ENCODE measurements at regions not wholly inside any gene's neighbourhood (a gene's known extent, or its start where the extent isn't known, plus 50 kb on each side); places are given as distances from the start of the nearest gene placed in this dataset.
"Not testable (repeated sequence)": the region's sequence is repeated elsewhere in the genome, so short reads cannot be mapped to it uniquely, and the experiment has no call there.

- ATAC-seq (no peak), DNase-seq (no peak)
These were observed 52.6 kb upstream of the JUN start for GRCh38 chr1:58836408-58836807.

DNA sequence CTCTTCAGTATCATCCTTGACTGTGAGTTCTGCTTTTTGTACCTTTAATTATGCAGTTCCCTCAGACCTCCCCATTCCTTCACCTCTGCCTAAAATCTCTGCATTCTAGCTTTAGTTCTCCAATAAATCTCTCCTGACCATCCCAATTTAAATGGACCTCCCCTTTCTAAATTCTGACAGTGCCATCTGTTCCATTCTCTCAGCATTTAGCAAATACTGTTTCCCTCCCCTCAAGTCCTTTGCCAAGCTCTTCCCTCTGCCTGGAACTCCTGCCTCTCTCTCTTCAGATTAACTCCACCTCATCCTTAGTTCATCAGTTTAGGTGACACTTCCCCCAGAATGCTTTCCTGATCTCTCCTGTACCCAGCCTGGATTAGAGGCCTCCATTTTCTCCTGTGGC is 54.0 kb upstream of the JUN start:
- ATAC-seq (no peak), DNase-seq (no peak)

- no peak for ATAC-seq
- DNase-seq, result no peak
These were observed 55.4 kb upstream of the JUN start for GRCh38 chr1:58839147-58839795.

DNA sequence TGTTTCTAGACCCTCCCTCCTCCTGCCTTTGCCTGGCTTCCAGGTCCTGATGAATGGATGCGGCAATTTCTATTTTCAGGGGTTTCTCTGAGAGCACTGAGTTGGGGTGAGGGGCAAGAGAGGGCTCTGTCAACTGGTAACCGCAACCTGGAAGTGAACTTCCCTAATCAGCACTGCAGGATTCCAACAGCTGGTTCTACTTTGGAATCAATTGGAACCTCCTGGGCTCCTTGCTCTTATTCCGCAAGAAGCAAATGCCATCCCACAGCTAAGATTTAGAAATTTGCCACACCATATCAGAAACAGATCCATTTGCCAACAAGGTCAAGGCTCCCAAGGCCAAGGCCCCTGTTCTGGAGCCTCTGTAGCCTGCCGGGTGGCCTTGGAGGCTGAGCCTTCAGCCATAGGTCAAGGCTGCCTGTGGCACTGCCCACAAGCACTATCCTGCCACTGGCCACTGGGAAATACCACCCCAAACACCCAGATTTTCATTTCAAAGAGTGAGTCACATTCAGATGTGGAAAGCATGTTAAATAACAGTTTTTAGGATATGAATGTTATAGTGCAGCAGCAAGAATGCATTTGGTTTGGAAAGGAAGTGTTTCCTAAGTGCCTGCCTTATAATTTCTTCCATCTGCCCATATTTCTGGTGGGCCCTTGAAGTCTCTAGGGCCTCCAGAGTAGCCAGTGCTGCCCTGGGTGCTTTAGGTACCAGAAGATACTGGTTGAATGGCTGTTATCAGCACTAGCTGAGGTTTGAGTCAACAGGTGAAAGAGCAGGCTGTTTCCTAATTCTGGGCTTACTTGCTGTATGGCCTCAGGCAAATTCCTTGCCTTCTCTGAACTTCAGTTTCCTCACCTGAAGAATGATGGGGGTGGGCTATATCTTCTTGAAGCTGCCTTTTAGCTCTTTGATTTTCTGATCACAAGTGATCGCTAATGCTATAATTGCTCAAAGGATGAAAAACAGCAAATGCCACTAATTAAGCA is 56.3 kb upstream of the JUN start:
- ATAC-seq (no peak), DNase-seq (no peak)

GRCh38 chr1:58841455-58841854 is 57.6 kb upstream of the JUN start:
- DNase-seq (no peak), ATAC-seq (no peak)

GRCh38 chr1:58842941-58843340 is 59.1 kb upstream of the JUN start:
- ATAC-seq (no peak), DNase-seq (no peak)

DNA sequence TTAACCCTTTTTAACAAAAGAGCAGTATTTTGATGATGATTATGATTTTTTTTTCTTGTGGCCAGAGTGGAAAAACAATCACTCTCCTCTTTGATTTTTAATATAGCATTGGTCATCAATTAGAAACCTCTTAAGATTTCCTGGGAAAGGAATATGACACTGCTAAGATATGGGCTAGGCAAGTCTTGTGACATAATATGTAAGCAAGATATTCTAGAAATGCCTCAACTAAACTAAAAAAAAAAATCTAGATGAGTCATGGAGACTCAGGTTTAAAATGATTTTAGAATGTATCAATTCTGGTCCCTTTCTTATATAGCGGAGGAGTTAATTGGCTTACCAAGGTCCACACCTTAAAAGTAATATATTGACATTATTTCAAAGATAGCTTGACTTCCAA is 60.3 kb upstream of the JUN start:
- DNase-seq (no peak), ATAC-seq (no peak)

- ATAC-seq, result no peak
These were observed 62.1 kb upstream of the JUN start for GRCh38 chr1:58845942-58846341.

DNA sequence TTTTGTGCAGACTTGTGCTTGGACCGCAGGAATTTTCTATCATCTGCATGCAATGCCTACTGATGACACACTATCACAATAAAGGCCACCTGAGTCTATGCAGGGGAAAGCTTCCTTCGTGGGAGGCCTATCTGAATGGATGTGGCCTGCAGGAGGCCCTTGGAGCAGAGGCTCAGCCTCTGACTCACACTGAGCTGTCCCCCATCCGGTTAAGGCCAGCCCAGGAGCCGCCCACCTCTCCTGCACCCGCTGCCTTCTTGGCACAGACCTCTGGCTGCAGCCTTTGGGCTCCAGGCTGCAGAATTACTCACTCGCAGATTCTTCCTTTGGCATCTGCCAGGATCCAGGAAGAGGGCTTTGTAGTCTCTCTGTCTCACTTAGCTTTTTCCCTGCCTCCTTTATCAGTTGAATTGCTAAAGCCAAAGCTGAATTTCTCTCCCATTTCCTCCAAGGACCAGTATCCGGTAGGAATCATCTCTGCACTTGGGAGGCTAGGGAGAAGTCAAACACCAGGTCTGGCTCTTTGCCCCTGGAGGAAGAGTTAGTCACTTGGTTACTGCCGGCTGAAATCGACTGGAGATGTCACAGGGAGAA is 65.1 kb upstream of the JUN start:
- peak; percentile 90 for ATAC-seq
- DNase-seq, result peak; percentile 34

More at GRCh38 chr1:58845942-58846341, 62.1 kb upstream of the JUN start:
- no peak for DNase-seq

GRCh38 chr1:58849551-58849950 is 65.7 kb upstream of the JUN start:
- no peak for ATAC-seq

DNA sequence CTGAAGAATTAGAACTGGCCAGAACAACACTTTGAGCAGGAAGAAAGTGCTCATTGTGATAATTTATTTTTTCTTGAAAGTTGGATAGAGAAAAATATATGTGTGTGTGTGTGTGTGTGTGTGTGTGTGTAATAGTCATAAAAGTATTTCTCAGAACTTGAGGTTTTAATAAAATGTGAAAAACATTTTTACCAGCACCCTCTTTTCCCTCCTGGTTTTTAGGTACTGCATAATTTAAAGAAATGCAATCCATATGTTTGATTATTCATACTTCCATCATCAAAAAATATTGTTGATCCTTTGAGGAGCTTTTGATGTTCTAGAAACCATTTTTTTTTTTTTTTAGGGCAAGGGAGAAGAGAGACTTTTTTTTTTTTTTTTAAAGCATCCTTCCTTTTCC is 66.8 kb upstream of the JUN start:
- DNase-seq (no peak), ATAC-seq (no peak)

More at GRCh38 chr1:58849551-58849950, 65.7 kb upstream of the JUN start:
- no peak for DNase-seq

GRCh38 chr1:58852731-58853485 is 69.1 kb upstream of the JUN start:
- DNase-seq (no peak), ATAC-seq (no peak)

GRCh38 chr1:58854576-58854975 is 70.7 kb upstream of the JUN start:
- no peak for DNase-seq

GRCh38 chr1:58855274-58856165 is 71.7 kb upstream of the JUN start:
- no peak for ATAC-seq
- DNase-seq, result no peak

More at GRCh38 chr1:58854576-58854975, 70.7 kb upstream of the JUN start:
- ATAC-seq, result no peak

GRCh38 chr1:58856281-58856680 is 72.4 kb upstream of the JUN start:
- ATAC-seq, DNase-seq: not testable (repeated sequence)

- ATAC-seq, result peak; percentile 74
- peak; percentile 17 for DNase-seq
These were observed 74.1 kb upstream of the JUN start for GRCh38 chr1:58857680-58858673.

- no peak for ATAC-seq
- no peak for DNase-seq
These were observed 76.1 kb upstream of the JUN start for GRCh38 chr1:58859769-58860485.

GRCh38 chr1:58861076-58861475 is 77.2 kb upstream of the JUN start:
- DNase-seq (no peak), ATAC-seq (no peak)

DNA sequence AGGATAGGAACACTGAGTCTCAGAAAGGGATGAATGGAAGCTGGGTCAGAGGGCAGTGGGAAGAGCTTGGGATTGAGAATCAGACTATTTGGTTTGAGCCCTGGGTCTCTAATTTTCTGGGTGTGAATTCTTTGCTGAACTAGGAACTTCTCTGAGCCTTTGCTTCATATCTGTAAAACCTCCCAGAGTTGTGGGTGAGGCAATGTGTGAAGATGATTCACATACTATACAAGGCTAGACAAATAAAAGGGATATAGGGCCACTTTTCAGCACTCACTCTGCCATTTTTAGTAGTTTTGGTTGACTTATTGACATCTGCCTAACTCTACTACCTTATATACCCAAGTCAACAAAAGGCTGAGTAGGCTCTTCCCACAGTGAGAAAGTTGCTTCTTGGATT is 77.7 kb upstream of the JUN start:
- no peak for ATAC-seq
- no peak for DNase-seq

All from stimulated activated naive CD8-positive, alpha-beta T cell treated with anti-CD3 and anti-CD28 coated beads, Interleukin-15, Interleukin-2, amounts not matched to agents 100 U/mL and 50 U/mL, for 24 hours (primary cell).